ENCODE measurements at regions not wholly inside any gene's neighbourhood (a gene's known extent, or its start where the extent isn't known, plus 50 kb on each side); places are given as distances from the start of the nearest gene placed in this dataset.

DNA sequence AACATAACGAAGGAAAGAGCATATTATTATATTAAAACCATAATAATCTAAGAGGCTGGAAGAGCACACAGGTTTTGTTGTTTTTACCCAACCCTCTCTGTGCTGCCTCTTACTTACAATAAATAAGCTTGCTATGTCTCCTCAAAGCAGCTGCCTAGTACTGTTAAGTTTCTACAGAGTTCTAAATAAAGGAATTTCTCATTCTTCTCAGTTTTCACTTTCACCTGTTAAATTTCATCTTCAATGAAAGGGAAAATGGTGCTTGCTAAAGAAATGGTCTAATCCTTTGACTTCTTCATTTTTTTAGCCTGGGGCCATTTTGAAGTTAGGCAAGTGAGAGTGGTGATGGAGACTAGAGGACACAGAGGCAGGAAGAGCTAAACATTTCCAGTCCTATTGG is 396.1 kb downstream of the MAN2A1 start:
- DNase-seq: no peak

GRCh38 chr5:110086658-110087388 is 397.1 kb downstream of the MAN2A1 start:
- DNase-seq: no peak

GRCh38 chr5:110087829-110088228 is 398.1 kb downstream of the MAN2A1 start:
- DNase-seq: no peak

GRCh38 chr5:110088676-110089436 is 399.1 kb downstream of the MAN2A1 start:
- no peak for DNase-seq

- no peak for DNase-seq
Observed at GRCh38 chr5:110092955-110093785, 403.4 kb downstream of the MAN2A1 start.

DNA sequence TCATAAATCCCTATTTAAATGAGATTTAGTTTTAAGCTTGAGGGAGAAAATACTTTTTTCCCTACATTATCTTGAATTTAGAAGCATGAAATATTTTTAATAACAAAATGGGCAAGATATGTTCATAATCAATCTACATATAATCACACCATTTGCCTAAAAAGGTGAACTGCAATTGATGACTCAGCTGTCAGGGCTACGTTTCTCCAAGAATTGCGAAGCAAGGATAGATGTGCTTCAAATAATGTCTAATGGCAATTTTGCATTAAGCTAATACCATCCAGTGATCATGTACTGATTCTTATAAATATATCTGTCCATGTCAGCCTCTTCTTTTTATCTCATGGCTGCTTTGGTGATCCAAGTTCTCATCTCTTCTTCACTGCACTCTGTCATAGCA is 404.4 kb downstream of the MAN2A1 start:
- DNase-seq: no peak

DNA sequence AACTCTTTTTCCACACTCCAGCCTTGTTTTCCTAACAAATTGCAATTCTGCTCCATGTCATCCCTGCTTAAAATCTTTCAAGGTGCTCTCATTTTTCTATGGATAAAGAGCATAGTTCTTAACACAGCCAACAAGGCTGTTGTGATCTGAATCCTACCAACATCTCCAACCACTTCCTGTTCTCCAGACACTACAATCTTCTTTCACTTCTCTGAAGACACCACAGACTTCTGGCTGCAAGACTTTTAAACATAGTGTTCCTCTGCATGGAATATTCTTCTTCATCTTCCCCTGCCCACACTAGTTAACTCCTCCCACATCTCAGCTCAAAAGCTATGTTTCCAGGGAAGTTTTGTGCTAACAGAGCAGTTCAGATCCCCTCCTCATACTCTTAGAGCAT is 404.8 kb downstream of the MAN2A1 start:
- DNase-seq: no peak

DNA sequence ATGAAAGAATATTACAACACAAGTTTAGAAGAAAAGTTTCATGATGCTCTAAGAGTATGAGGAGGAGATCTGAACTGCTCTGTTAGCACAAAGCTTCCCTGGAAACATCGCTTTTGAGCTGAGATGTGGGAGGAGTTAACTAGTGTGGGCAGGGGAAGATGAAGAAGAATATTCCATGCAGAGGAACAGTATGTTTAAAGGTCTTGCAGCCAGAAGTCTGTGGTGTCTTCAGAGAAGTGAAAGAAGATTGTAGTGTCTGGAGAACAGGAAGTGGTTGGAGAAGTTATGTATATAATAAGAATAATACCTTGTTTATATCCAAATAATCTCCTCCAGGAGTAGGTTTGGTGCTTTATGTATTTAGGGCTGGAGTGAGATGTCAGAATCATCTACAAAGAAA is 406.7 kb downstream of the MAN2A1 start:
- no peak for DNase-seq

DNA sequence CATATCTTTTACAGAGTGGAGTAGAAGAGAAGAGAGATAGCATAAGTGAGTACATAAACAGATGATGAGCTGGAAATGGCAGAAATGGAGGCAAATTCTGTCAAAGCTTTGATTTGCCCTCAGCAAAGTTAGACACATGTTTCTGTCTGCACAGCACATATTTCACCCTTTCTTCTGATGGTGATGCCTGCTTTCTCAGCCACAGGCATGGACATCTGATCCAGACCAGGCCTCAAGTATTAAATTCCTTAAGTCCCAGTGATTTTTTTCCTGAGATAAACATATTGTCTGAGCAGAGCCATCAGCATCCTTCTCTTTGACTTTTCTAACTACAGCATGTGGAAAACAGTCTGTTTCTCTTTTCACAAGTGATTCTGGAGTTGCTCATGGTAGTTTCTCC is 409.8 kb downstream of the MAN2A1 start:
- no peak for DNase-seq

- DNase-seq: no peak
Observed at GRCh38 chr5:110103081-110103480, 413.4 kb downstream of the MAN2A1 start.

DNA sequence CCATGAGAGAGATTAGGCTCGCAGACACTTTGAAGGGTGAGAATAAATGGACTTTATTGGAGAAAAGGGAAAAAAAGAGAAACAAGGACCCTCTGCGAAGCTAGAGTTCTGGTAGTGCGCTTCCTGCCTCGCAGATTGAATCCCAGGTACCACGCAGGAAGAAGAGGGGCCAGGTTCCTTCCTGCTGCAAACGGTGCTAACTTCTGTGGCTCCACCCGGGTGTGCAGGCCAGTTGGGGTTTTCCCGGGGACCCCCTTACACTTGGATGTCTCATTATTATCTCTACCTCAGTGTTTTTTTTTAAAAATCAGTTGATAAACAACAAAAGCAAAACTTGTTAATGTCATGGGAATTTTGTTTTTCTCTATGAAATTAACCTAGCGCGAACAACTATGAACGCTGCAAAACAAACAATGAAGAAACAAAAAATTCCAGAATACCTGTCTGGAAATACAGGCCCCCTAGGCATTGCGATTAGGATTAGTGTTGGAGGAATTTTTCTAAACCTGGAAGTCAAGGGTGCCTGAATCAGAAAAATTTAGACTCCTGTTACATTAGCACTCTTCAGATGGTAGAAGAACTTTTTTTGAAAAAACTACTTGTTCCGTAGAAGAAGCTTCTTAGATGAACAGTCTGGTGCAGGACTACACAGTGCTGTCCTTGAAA is 414.5 kb downstream of the MAN2A1 start:
- DNase-seq: no peak

DNA sequence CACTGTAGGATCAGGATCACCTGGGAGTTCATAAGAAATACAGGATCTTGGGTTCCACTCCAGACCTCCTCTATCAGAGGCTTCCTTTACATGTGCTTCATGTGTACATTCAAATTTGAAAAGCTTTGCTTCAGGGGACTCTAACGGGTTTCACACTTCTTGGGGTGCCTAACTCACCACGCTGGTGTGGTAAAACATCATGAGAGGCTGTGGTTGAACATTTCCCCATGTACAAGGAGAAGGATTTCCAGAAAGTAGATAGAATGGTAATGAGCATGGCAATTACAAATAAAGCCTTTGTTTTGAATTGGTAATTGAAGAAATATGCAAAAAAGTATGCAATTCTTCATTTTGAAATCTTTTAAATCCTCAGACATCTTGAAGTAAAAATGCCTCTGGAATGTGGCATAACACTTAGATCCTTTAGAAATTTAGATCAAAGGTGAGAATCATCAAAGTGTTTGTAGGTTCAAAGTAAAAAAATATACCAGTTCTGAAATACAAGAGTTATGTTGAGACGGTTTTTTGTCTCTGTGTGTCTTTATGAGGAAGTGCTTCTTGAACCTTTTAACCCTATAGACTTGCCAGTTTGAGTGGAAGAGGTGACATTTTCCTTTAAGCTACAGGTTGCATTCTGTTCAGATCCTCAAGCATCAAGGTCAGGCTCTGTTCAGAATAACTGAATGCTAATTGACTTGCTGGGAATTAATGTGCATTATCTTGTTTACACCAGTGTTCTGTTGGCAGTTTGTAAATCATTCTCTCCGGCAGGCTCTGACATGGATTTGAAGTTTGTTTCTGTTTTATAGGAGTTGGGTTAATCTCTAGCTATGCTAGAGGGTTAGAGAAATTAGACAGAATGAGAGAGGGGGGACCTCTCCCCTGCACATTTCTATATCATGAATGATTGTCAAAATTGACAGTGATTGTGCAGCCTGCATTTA is 415.3 kb downstream of the MAN2A1 start:
- DNase-seq: no peak

GRCh38 chr5:110105692-110106091 is 416.0 kb downstream of the MAN2A1 start:
- DNase-seq: no peak

DNA sequence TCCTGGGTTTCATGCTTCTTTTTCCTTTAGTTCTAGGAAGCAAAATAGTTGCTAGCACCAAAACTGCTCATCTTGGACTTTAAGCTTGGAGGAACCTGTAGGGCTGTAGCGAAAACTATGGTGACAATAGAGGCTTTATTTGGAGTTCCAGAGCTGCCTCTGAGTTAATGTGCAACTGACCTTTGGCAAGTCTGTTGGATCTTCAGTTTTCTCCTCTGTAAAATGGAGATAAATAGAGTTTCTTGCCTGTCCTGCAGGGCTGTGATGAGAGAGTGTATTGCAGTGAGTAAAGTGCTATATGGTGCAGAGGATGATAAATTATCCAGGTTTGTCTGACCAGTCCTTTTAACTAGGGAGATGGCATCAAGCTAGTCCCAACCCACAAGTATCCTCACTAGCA is 417.0 kb downstream of the MAN2A1 start:
- DNase-seq: no peak

GRCh38 chr5:110108520-110108919 is 418.8 kb downstream of the MAN2A1 start:
- DNase-seq: no peak

GRCh38 chr5:110109667-110110066 is 419.9 kb downstream of the MAN2A1 start:
- no peak for DNase-seq

DNA sequence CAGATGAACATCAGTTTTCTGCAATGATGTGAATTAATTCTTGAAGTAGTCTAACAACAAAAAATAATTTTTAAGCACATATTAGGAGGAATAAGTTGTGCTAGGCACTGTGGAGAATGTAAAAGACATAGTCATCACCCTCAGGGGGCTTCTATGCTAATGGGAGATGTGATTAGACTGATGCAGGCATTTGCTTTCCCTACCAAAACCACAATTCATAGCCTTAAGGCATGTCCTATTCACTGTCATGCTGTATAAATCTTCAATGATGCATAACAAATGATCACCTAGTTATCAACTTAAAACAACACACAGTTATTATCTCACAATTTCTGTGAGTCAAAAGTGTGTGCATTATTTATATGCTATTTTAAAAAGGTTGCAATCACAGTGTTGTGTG is 422.6 kb downstream of the MAN2A1 start:
- no peak for DNase-seq

GRCh38 chr5:110115503-110115902 is 425.8 kb downstream of the MAN2A1 start:
- DNase-seq: no peak

- no peak for DNase-seq
Observed at GRCh38 chr5:110116539-110116938, 426.8 kb downstream of the MAN2A1 start.

DNA sequence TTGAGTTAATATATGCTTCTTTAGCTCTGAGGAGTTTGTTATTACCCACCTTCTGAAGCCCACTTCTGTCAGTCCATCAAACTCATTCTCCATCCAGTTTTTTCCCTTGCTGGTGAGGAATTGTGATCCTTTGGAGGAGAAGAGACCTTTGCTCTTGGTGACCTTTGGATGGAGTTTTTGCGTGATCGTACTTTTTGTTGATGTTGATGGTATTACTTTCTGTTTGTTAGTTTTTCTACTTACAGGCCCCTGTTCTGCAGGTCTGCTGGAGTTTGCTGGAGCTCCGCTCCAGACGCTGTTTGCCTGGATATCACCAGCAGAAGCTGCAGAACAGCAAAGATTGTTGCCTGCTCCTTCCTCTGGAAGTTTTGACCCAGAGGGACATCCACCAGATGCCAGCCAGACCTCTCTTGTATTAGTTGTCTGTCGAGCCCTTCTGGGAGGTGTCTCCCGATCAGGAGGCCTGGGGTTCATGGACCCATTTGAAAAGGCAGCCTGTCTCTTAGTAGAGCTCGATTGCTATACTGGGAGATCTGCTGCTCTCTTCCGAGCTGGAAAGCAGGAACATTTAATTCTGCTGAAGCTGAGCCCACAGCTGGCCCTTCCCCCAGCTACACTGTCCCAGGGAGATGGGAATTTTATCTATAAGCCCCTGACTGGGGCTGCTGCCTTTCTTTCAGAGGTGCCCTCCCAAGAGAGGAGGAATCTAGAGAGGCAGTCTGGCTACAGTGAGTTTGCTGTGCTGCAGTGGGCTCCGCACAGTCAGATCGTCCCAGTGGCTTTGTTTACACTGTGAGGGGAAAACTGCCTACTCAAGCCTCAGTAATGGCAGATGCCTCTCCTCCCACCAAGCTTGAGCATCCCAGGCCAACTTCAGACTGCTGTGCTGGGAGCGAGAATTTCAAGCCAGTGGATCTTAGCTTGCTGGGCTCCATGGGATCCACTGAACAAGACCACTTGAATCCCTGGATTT is 445.5 kb downstream of the MAN2A1 start:
- DNase-seq: no peak

GRCh38 chr5:110150199-110150598 is 460.5 kb downstream of the MAN2A1 start:
- no peak for DNase-seq
